Gastrocnemius medialis (tissue), 4 donors: ENCODE measurements at regions not wholly inside any gene's neighbourhood (a gene's known extent, or its start where the extent isn't known, plus 50 kb on each side); places are given as distances from the start of the nearest gene placed in this dataset.

Experiments
- POLR2A ChIP-seq, 2 donors: fragments of 450-650 bp; IDR thresholded peaks; one replicate each; pipeline ENCODE4 v1.6.1; 2017; ENCODE audit warnings: antibody characterized with exemption in 2 of 2, mild to moderate bottlenecking in 2 of 2, moderate library complexity in 2 of 2
- TF ChIP-seq, protein P1 (sequence below), 5 experiments: fragments of 450-650 bp in 3 of 5; fragments of 200-600 bp in 2 of 5; sonication (generic) in 2 of 5; IDR thresholded peaks in 4 of 5; conservative IDR thresholded peaks in 1 of 5; 1 replicate in 4 of 5; 2 replicates in 1 of 5; pipeline ENCODE4 v1.5.1; 2016 to 2019; ENCODE audit warnings: antibody characterized with exemption in 5 of 5, mild to moderate bottlenecking in 3 of 5, moderate library complexity in 3 of 5

DNA sequence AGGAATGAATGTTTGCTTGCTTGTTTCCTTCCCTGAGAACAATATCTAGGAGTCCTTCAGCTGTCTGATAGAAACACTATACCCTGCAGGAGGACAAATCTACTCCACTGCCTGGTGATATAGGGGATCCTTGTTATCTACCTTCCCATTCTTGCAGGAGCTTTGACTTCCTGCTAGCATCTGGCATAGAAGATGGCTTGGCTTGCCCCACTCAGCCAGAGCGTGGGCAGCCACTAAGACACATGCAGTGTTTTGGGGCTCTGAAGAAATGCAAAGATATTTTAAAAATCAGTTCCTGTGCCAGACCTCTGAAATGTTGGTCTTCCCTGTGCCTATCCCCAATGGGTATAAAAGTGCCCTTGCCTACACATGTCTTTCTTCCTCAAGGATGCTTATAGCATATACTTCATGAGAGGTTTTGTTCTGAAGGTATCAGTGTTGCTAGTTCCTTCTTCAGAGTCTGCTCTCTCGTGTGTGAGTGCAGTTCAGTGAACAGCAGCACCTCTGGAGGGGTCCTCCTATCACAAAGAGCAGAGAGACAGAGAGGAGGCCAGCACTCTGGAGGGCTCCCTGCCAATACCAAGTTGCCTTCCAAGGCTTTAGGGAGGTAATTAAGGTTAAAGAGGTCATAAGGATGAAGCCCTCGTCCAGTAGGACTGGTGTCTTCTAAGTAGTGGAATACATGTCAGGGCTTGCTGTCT lies 149.1 kb upstream of the CALCR start:
- TF ChIP-seq, protein P1, sequence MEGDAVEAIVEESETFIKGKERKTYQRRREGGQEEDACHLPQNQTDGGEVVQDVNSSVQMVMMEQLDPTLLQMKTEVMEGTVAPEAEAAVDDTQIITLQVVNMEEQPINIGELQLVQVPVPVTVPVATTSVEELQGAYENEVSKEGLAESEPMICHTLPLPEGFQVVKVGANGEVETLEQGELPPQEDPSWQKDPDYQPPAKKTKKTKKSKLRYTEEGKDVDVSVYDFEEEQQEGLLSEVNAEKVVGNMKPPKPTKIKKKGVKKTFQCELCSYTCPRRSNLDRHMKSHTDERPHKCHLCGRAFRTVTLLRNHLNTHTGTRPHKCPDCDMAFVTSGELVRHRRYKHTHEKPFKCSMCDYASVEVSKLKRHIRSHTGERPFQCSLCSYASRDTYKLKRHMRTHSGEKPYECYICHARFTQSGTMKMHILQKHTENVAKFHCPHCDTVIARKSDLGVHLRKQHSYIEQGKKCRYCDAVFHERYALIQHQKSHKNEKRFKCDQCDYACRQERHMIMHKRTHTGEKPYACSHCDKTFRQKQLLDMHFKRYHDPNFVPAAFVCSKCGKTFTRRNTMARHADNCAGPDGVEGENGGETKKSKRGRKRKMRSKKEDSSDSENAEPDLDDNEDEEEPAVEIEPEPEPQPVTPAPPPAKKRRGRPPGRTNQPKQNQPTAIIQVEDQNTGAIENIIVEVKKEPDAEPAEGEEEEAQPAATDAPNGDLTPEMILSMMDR (IDR thresholded peaks at IDR 0.05 in 4 of 5, conservative IDR thresholded peaks at IDR 0.05 in 1 of 5) = no peak
- TF ChIP-seq POLR2A (IDR thresholded peaks at IDR 0.05) = no peak
